OCI-M1 (cell line): ENCODE measurements at regions not wholly inside any gene's neighbourhood (a gene's known extent, or its start where the extent isn't known, plus 50 kb on each side); places are given as distances from the start of the nearest gene placed in this dataset.
A peak's percentile ranks its signal among the peaks of the same experiment; 100 is the strongest.

Source experiments
- DNase-seq: peaks from one replicate; lab custom pipeline; 2025; lab: John Stamatoyannopoulos, UW

GRCh38 chr11:27287205-27287604, 75.8 kb downstream of the CCDC34 start:
- no peak for DNase-seq

GRCh38 chr11:27285761-27286160, 77.3 kb downstream of the CCDC34 start:
- DNase-seq, result no peak

GRCh38 chr11:27282806-27283205, 80.2 kb downstream of the CCDC34 start:
- no peak for DNase-seq

GRCh38 chr11:27281740-27282590, 81.0 kb downstream of the CCDC34 start:
- DNase-seq, result peak; percentile 30

GRCh38 chr11:27281276-27281675, 81.7 kb downstream of the CCDC34 start:
- no peak for DNase-seq

- no peak for DNase-seq
These were observed 82.9 kb downstream of the CCDC34 start for GRCh38 chr11:27280140-27280539.

- DNase-seq, result no peak
These were observed 83.6 kb downstream of the CCDC34 start for GRCh38 chr11:27279460-27279859.

- DNase-seq, result no peak
These were observed 85.2 kb downstream of the CCDC34 start for GRCh38 chr11:27277843-27278242.

GRCh38 chr11:27276141-27276540, 86.9 kb downstream of the CCDC34 start:
- no peak for DNase-seq

GRCh38 chr11:27274854-27275395, 88.1 kb downstream of the CCDC34 start:
- no peak for DNase-seq

GRCh38 chr11:27266125-27266524, 96.9 kb downstream of the CCDC34 start:
- no peak for DNase-seq

GRCh38 chr11:27263986-27264385, 99.0 kb downstream of the CCDC34 start:
- no peak for DNase-seq

- DNase-seq, result no peak
These were observed 100.0 kb downstream of the CCDC34 start for GRCh38 chr11:27263046-27263445.

- DNase-seq, result no peak
These were observed 107.6 kb downstream of the CCDC34 start for GRCh38 chr11:27255447-27255828.

- no peak for DNase-seq
These were observed 108.1 kb downstream of the CCDC34 start for GRCh38 chr11:27254744-27255446.

- DNase-seq, result no peak
These were observed 109.8 kb downstream of the CCDC34 start for GRCh38 chr11:27253224-27253623.

GRCh38 chr11:27250867-27251665, 111.9 kb downstream of the CCDC34 start:
- DNase-seq, result no peak

- no peak for DNase-seq
These were observed 114.2 kb downstream of the CCDC34 start for GRCh38 chr11:27248576-27249509.

- no peak for DNase-seq
These were observed 115.4 kb downstream of the CCDC34 start for GRCh38 chr11:27247660-27248059.

GRCh38 chr11:27246925-27247324, 116.1 kb downstream of the CCDC34 start:
- no peak for DNase-seq

GRCh38 chr11:27244900-27245299, 118.1 kb downstream of the CCDC34 start:
- DNase-seq, result no peak
